ENCODE measurements at regions not wholly inside any gene's neighbourhood (a gene's known extent, or its start where the extent isn't known, plus 50 kb on each side); places are given as distances from the start of the nearest gene placed in this dataset.

GRCh38 chr5:51279983-51280706 lies 103.1 kb upstream of the ISL1 start:
- DNase-seq: no peak

GRCh38 chr5:51286046-51286445 lies 97.2 kb upstream of the ISL1 start:
- DNase-seq: no peak

DNA sequence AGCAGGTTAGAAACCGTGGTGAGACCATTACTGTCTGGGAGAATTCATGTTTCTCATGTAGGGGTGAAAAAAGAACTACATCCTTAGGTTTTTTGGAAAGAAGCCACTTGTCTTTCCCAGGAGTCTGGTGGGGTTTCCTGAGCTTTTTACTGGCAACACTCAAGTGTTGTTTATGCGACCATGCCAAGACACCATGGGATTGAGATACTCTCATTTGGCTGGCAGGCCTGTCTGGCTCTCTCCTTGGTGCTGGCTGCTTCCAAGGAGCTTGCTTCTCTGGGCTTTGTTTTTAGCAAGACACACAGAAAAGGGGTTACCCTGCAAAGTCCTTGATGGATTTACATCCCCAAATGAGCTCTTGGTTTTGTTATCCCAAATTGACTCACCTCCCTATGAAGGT lies 80.9 kb upstream of the ISL1 start:
- no peak for DNase-seq

DNA sequence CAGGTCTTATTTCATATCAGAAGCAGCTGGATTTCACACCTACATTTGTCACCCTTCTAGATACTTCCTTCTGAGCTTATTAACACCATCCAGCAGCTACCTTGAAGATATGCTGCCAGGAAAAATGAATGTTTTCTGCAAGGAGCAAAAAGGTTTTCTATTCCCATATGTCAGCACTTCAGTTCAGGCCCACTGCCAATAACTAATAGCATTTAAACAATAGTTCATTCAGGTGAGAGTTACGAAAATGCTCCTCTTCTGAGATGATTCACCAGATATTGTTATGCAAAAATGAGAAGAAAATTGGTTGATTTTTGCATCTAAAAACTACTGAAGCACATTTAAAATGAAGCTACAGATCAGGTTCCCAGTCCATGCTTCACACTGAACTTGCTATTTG lies 56.4 kb upstream of the ISL1 start:
- DNase-seq: no peak
